HCT116 (cell line): ENCODE measurements at regions not wholly inside any gene's neighbourhood (a gene's known extent, or its start where the extent isn't known, plus 50 kb on each side); places are given as distances from the start of the nearest gene placed in this dataset.

Experiments used
- ATAC-seq: fragments of 200-7000 bp; cut with Tn5 transposase; 2 replicates; pipeline ENCODE4 v1.9.1; 2020; ENCODE audit warnings: mild to moderate bottlenecking, moderate library complexity
- BruUV-seq: library from RNA; stranded (reverse); fragments of 400-500 nt; replicated peaks from 2 replicates; lab custom pipeline; 2021; lab: Mats Ljungman, UMichigan
- CTCF ChIA-PET: fragments of 300-600 bp; sonication (Branson Sonifier 250); formaldehyde crosslinking; loops from one replicate; lab custom pipeline; 2021; ENCODE audit warnings: antibody characterized with exemption; lab: Charles Lee
- POLR2A ChIA-PET: fragments of 300-600, 350-600 bp; sonication (Branson Sonifier 250); formaldehyde crosslinking; loops from one replicate; lab custom pipeline; 2021; ENCODE audit warnings: antibody characterized with exemption; lab: Charles Lee
- RAD21 ChIA-PET, 2 experiments: fragments of 300-600 bp; sonication (Branson Sonifier 250); formaldehyde crosslinking; loops; one replicate each; lab custom pipeline; 2023; ENCODE audit warnings: low total read pairs in 2 of 2; ENCODE audit not compliant: uncharacterized antibody in 2 of 2, unreplicated experiment in 2 of 2, low non-redundant PET in 1 of 2; lab: Charles Lee
- DNase-seq: peaks from one replicate; pipeline ENCODE4 v3.0.0-alpha.2; 2010; ENCODE audit warnings: low read depth, low spot score
- H2AFZ ChIP-seq: fragments of 200-600 bp; shearing (Covaris generic), sonication (generic); 2 replicates; pipeline ENCODE4 v1.6.1; 2017; ENCODE audit warnings: low read depth, mixed run types, mixed read lengths, antibody characterized with exemption, low read length; ENCODE audit not compliant: poor library complexity, severe bottlenecking
- H3K27ac ChIP-seq: 2 replicates; pipeline ENCODE4 v1.5.1; 2012; ENCODE audit warnings: low read depth, low read length
- H3K27me3 ChIP-seq: fragments of 200-600 bp; sonication (generic); 2 replicates; pipeline ENCODE4 v1.6.1; 2016; ENCODE audit warnings: mixed run types, low read length, mixed read lengths; ENCODE audit not compliant: insufficient read depth
- H3K36me3 ChIP-seq, 2 experiments: fragments of 200-500 bp in 1 of 2; fragments of 200-600 bp in 1 of 2; sonication (Bioruptor generic) in 1 of 2; sonication (generic) in 1 of 2; 2 replicates each; pipeline versions ENCODE4 v1.5.1 to v1.6.1; 2014 to 2016; ENCODE audit warnings: low read length in 2 of 2, inconsistent platforms in 1 of 2, mixed read lengths in 1 of 2, mixed run types in 1 of 2; ENCODE audit not compliant: insufficient read depth in 2 of 2, control insufficient read depth in 1 of 2
- H3K4me1 ChIP-seq, 2 experiments: fragments of 200-600 bp in 1 of 2; sonication (generic) in 1 of 2; 2 replicates each; pipeline versions ENCODE4 v1.5.1 to v1.6.1; 2012 to 2017; ENCODE audit warnings: low read length in 2 of 2, inconsistent platforms in 1 of 2, mild to moderate bottlenecking in 1 of 2, mixed read lengths in 1 of 2, mixed run types in 1 of 2, moderate library complexity in 1 of 2; ENCODE audit not compliant: insufficient read depth in 2 of 2, control insufficient read depth in 1 of 2
- H3K4me2 ChIP-seq: fragments of 200-600 bp; sonication (generic); 2 replicates; pipeline ENCODE4 v1.6.1; 2017; ENCODE audit warnings: mixed run types, low read length, mixed read lengths
- H3K4me3 ChIP-seq, 2 experiments: fragments of 200-600 bp in 1 of 2; sonication (generic) in 1 of 2; replicated peaks in 1 of 2; 2 replicates each; pipeline ENCODE4 v1.5.1; 2011 to 2016; ENCODE audit warnings: low read length in 2 of 2, control low read depth in 1 of 2, low read depth in 1 of 2, mild to moderate bottlenecking in 1 of 2, mixed read lengths in 1 of 2, mixed run types in 1 of 2
- H3K79me2 ChIP-seq: fragments of 200-600 bp; sonication (generic); 2 replicates; pipeline ENCODE4 v1.6.1; 2017; ENCODE audit warnings: mild to moderate bottlenecking, mixed run types, low read length, moderate library complexity, mixed read lengths; ENCODE audit not compliant: insufficient read depth
- H3K9ac ChIP-seq: fragments of 200-600 bp; sonication (generic); 2 replicates; pipeline ENCODE4 v1.6.1; 2016; ENCODE audit warnings: low read length, mixed read lengths
- H3K9me2 ChIP-seq: fragments of 200-600 bp; sonication (generic), shearing (Covaris generic); 2 replicates; pipeline ENCODE4 v1.6.1; 2017; ENCODE audit warnings: mixed run types, mild to moderate bottlenecking, moderate library complexity; ENCODE audit not compliant: insufficient read depth
- H3K9me3 ChIP-seq, 2 experiments: fragments of 200-500 bp in 1 of 2; fragments of 200-600 bp in 1 of 2; sonication (Bioruptor generic) in 1 of 2; sonication (generic) in 1 of 2; 2 replicates each; pipeline ENCODE4 v1.6.1; 2014 to 2017; ENCODE audit warnings: low read length in 2 of 2, mixed read lengths in 2 of 2, inconsistent platforms in 1 of 2, low read depth in 1 of 2, mild to moderate bottlenecking in 1 of 2, mixed run types in 1 of 2, moderate library complexity in 1 of 2; ENCODE audit not compliant: control insufficient read depth in 1 of 2, insufficient read depth in 1 of 2
- H4K20me1 ChIP-seq: fragments of 200-600 bp; sonication (generic), shearing (Covaris generic); 2 replicates; pipeline ENCODE4 v1.6.1; 2017; ENCODE audit warnings: mixed run types, mild to moderate bottlenecking, moderate library complexity; ENCODE audit not compliant: insufficient read depth
- ATF3 ChIP-seq: IDR thresholded peaks from 2 replicates; pipeline ENCODE4 v1.6.1; 2012
- CBX3 ChIP-seq: IDR thresholded peaks from 2 replicates; pipeline ENCODE4 v1.6.1; 2012; ENCODE audit warnings: low read depth
- CEBPB ChIP-seq: IDR thresholded peaks from 2 replicates; pipeline ENCODE4 v1.6.1; 2012; ENCODE audit warnings: low read depth
- CTCF ChIP-seq, 3 experiments: fragments of 200-600 bp in 1 of 3; sonication (generic) in 1 of 3; IDR thresholded peaks in 2 of 3; conservative IDR thresholded peaks in 1 of 3; 2 replicates each; pipeline ENCODE4 v1.5.1; 2012 to 2017; ENCODE audit warnings: low read depth in 2 of 3, low read length in 2 of 3, antibody characterized with exemption in 1 of 3, borderline replicate concordance in 1 of 3, control low read depth in 1 of 3, mild to moderate bottlenecking in 1 of 3, mixed read lengths in 1 of 3, mixed run types in 1 of 3, moderate library complexity in 1 of 3; ENCODE audit not compliant: insufficient read depth in 1 of 3
- EGR1 ChIP-seq: IDR thresholded peaks from 2 replicates; pipeline ENCODE4 v1.6.1; 2012; ENCODE audit warnings: low read depth
- ELF1 ChIP-seq: IDR thresholded peaks from 2 replicates; pipeline ENCODE4 v1.6.1; 2012; ENCODE audit warnings: low read depth, borderline replicate concordance
- EZH2 ChIP-seq: fragments of 200-600 bp; sonication (generic); IDR thresholded peaks from 2 replicates; pipeline ENCODE4 v1.6.1; 2017; ENCODE audit warnings: antibody characterized with exemption, mixed run types
- FOSL1 ChIP-seq: IDR thresholded peaks from 2 replicates; pipeline ENCODE4 v1.6.1; 2012; ENCODE audit warnings: low read depth
- POLR2A ChIP-seq: IDR thresholded peaks from 2 replicates; pipeline ENCODE4 v1.7.0; 2011; ENCODE audit warnings: borderline replicate concordance; ENCODE audit not compliant: insufficient read depth, insufficient read length; ENCODE audit errors: extremely low read depth
- RAD21 ChIP-seq: IDR thresholded peaks from 2 replicates; pipeline ENCODE4 v1.6.1; 2012; ENCODE audit warnings: low read depth, mild to moderate bottlenecking
- REST ChIP-seq: IDR thresholded peaks from 2 replicates; pipeline ENCODE4 v1.6.1; 2012; ENCODE audit warnings: low read depth
- SIN3A ChIP-seq: IDR thresholded peaks from 2 replicates; pipeline ENCODE4 v1.6.1; 2012; ENCODE audit warnings: low read depth
- SP1 ChIP-seq: IDR thresholded peaks from 2 replicates; pipeline ENCODE4 v1.6.1; 2012; ENCODE audit warnings: low read depth
- SRF ChIP-seq: IDR thresholded peaks from 2 replicates; pipeline ENCODE4 v1.6.1; 2012; ENCODE audit warnings: low read depth
- YY1 ChIP-seq: IDR thresholded peaks from 2 replicates; pipeline ENCODE4 v1.6.1; 2011; ENCODE audit warnings: low read length, low read depth, moderate library complexity, mild to moderate bottlenecking; ENCODE audit not compliant: insufficient replicate concordance; ENCODE audit errors: extremely low read depth
- ZFX ChIP-seq: fragments of 450-650 bp; IDR thresholded peaks from 2 replicates; pipeline ENCODE4 v1.6.1; 2017
- ZNF274 ChIP-seq: fragments of 200-500 bp; sonication (Bioruptor generic); IDR thresholded peaks from 2 replicates; pipeline ENCODE4 v1.6.1; 2014; ENCODE audit warnings: mild to moderate bottlenecking, low read depth, low read length, inconsistent platforms
- intact Hi-C: fragments of 100-400 bp; cut with micrococcal nuclease; formaldehyde crosslinking; loops from 2 replicates; pipeline ENCODE4 v1.10.0; 2022

GRCh38 chr21:15273244-15273643 lies 208.4 kb upstream of the NRIP1 start:
- CTCF ChIA-PET, result no interaction called here
- TF ChIP-seq CTCF (IDR thresholded peaks at IDR 0.05 in 2 of 3, conservative IDR thresholded peaks at IDR 0.05 in 1 of 3; ENCODE audit: borderline replicate concordance in 1 of 3, insufficient read depth in 1 of 3, low read depth in 2 of 3, low read length in 2 of 3), result no peak
- Histone ChIP-seq H3K79me2 (no peaks in the 10 kb centered on the region), H3K27me3 (no peaks in the 10 kb centered on the region), H3K4me1 (no peaks in the 10 kb centered on the region), H3K9me2 (no peaks in the 10 kb centered on the region), H3K36me3 (no peaks in the 10 kb centered on the region), H3K9me3 (no peaks in the 10 kb centered on the region), H2AFZ (no peak overlapping the region), H4K20me1 (no peaks in the 10 kb centered on the region), H3K27ac (no peak overlapping the region), H3K9ac (no peak overlapping the region), H3K4me2 (no peak overlapping the region), H3K4me3 (no peak overlapping the region)
- RAD21 ChIA-PET, result no interaction called here
- no peak for ATAC-seq
- BruUV-seq, result no TSS peak
- POLR2A ChIA-PET, result no interaction called here
- intact Hi-C loops, result no loop called here
- no peak for DNase-seq

GRCh38 chr21:15274701-15275485 lies 210.1 kb upstream of the NRIP1 start:
- ATAC-seq, result no peak
- no peak overlapping the region for H2AFZ ChIP-seq
- no peak overlapping the region for H3K9ac ChIP-seq
- ChIA-PET CTCF (no interaction called here), RAD21 (no interaction called here), POLR2A (no interaction called here)
- H3K9me3 ChIP-seq, result no peaks in the 10 kb centered on the region
- no peaks in the 10 kb centered on the region for H3K79me2 ChIP-seq
- DNase-seq, result no peak
- no peaks in the 10 kb centered on the region for H3K4me1 ChIP-seq
- no peaks in the 10 kb centered on the region for H4K20me1 ChIP-seq
- no peak overlapping the region for H3K27ac ChIP-seq
- no peaks in the 10 kb centered on the region for H3K27me3 ChIP-seq
- H3K4me2 ChIP-seq, result no peak overlapping the region
- H3K36me3 ChIP-seq, result no peaks in the 10 kb centered on the region
- no peak overlapping the region for H3K4me3 ChIP-seq
- no TSS peak for BruUV-seq
- no peaks in the 10 kb centered on the region for H3K9me2 ChIP-seq
- intact Hi-C loops, result no loop called here
- TF ChIP-seq ZFX, result no peak
- no peak for TF ChIP-seq CEBPB
- no peak for TF ChIP-seq YY1
- no peak for TF ChIP-seq SP1
- no peak for TF ChIP-seq SIN3A
- TF ChIP-seq FOSL1, result no peak
- TF ChIP-seq ELF1, result no peak
- no peak for TF ChIP-seq SRF
- TF ChIP-seq ATF3, result no peak
- no peak for TF ChIP-seq CBX3
- no peak for TF ChIP-seq ZNF274
- no peak for TF ChIP-seq POLR2A
- no peak for TF ChIP-seq RAD21
- TF ChIP-seq EZH2, result no peak
- TF ChIP-seq REST, result no peak
- TF ChIP-seq EGR1, result no peak
